Cardiac fibroblast (primary cell): ENCODE measurements at regions not wholly inside any gene's neighbourhood (a gene's known extent, or its start where the extent isn't known, plus 50 kb on each side); places are given as distances from the start of the nearest gene placed in this dataset.

ENCODE experiments used
- DNase-seq, 2 donors: peaks; one replicate each; pipeline versions ENCODE4 v3.0.0 to v3.0.0-alpha.2; 2010; ENCODE audit warnings: low read depth in 2 of 2
- H3K4me3 ChIP-seq, 2 donors: replicated peaks in 1 of 2; 1 replicate in 1 of 2; 2 replicates in 1 of 2; pipeline ENCODE4 v1.5.1; 2011; ENCODE audit warnings: low read depth in 2 of 2, low read length in 2 of 2, mild to moderate bottlenecking in 2 of 2, moderate library complexity in 1 of 2
- CTCF ChIP-seq: IDR thresholded peaks from one replicate; pipeline ENCODE4 v1.5.1; 2011; ENCODE audit warnings: low read depth, mild to moderate bottlenecking, low read length, inconsistent platforms

DNA sequence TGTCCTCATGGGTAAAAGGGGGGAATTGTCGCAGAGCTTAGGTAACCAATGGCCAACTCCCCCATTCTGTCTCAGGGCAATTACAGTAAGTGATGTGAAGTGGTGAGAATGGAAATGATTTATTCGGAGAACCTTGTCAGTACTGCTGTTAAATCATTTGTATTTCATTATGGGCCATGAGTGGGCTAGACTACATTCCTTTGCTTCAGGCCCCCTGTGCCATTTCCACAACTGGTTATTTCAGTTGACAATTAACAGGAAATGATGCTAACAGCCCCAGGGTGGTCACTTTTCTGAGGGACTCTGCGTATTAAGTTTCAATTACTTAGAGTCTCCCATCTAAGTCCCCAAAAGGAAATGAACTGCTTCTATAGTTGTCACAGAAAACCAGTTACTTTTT lies 653.7 kb downstream of the CCDC171 start:
- DNase-seq, result no peak
- no peak overlapping the region for H3K4me3 ChIP-seq
- no peak for TF ChIP-seq CTCF

GRCh38 chr9:16207161-16207560 lies 654.3 kb downstream of the CCDC171 start:
- peak; percentile 54 to 69 for DNase-seq
- H3K4me3 ChIP-seq, result no peak overlapping the region
- TF ChIP-seq CTCF, result no peak

GRCh38 chr9:16210440-16210839 lies 657.6 kb downstream of the CCDC171 start:
- TF ChIP-seq CTCF, result no peak
- DNase-seq, result no peak
- no peak overlapping the region for H3K4me3 ChIP-seq

DNA sequence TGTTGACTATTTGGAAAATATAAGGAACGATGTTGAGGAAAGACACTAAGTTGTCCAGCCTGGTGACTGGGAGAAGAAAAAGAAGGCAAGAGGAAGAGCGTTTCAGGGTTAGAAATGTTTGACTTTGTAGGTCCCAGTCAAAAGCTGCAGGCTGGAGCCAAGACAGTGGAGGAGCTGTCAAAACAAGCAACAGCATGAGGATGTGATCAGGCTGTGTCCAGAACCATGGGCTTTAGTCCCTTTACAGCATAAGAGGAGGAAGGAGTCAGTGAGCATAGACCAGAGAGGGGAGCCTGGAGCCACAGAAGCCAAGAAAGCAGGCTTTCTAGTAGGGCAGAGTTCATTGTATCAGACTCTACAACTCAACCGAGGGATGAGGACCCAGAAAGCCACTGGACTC lies 658.5 kb downstream of the BNC2 start:
- no peak for DNase-seq
- TF ChIP-seq CTCF, result no peak

GRCh38 chr9:16213781-16214515 lies 656.5 kb downstream of the BNC2 start:
- no peak for TF ChIP-seq CTCF
- DNase-seq, result peak; percentile 97
- no peak overlapping the region for H3K4me3 ChIP-seq

More for the DNA sequence above, 658.5 kb downstream of the BNC2 start:
- H3K4me3 ChIP-seq, result no peak overlapping the region

DNA sequence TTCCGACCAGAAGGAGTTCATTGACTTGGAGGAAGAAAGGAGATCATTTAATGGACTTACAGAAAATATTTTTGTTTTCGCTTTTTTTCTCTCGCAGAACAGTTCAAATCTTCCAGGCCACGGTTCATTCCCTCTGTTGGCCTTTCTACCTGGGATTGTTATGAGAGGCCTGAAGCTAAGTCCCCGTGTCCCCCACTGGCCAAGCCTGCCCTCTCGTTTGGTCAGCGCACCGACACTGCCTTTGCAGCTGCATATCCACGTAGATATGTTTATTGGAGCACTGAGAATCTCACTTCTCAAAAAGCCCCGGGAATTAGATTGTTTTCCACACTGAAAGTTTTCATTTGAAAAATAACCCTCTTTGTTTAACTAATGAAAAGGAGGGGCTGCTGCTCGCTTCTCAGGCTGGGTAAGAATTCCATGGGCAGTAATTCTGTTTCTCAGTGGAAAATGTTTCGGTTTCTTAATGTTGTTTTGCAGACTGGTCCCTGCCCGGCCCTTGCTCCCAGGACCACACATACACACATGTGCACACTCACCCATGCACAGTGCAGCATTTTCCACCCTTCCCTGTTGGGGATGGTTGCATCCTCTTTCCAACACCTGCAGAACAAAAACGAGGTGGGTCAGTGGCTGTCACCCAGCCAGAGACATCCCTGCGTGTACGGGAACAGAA lies 655.7 kb downstream of the BNC2 start:
- H3K4me3 ChIP-seq, result no peak overlapping the region
- DNase-seq, result no peak
- TF ChIP-seq CTCF, result no peak
